ENCODE measurements at regions not wholly inside any gene's neighbourhood (a gene's known extent, or its start where the extent isn't known, plus 50 kb on each side); places are given as distances from the start of the nearest gene placed in this dataset.
A peak's percentile ranks its signal among the peaks of the same experiment; 100 is the strongest.

DNA sequence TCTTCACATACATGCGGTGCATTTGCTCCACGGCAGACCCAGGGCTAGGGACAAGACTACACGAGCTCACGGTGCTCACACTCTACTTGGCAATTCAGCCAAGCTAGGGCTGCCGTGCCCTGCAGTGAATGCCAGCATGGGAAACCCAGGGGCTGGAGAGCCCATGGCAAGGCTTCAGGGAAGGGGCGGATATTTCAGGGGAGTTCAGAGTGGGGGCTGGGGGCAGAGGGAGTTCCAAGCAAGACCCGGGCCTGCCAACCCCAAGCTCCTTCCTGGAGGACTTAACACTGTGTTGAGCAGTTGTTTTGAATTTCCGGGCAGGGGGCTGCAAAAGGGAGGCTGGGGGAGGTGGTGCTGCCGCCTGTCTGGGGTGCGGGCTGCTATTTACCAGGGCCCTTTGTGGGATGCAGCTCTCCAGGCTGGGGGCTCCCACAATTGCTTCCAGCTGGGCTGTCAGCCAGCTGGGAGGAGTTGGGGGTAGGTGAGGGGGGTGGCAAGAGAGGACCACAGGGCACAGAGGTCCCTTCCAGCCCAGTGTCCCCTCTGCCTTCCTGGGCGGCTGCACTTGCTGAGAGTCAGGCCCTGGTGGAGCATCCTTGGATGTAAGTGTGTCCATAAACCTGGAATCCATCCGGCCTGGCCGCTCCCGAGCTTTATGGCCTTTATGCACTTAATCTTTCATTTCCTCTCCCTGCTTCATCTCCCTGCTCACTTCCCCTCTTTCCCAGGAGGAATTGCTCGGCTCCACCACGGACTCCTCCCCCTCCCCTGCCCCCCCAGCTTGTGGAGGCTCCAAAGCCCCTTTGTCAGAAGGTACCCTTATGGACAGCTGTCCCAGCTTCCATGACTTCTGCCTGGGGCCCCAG is 55.8 kb upstream of the SSBP3 start:
- no peak for ATAC-seq (ENCODE audit: insufficient read depth, low read depth)
- Histone ChIP-seq H3K9me3 (ENCODE audit: insufficient read depth, low read length, severe bottlenecking) (no peaks in the 10 kb centered on the region), H3K27me3 (ENCODE audit: insufficient read depth, low read length, poor library complexity) (no peaks in the 10 kb centered on the region)

DNA sequence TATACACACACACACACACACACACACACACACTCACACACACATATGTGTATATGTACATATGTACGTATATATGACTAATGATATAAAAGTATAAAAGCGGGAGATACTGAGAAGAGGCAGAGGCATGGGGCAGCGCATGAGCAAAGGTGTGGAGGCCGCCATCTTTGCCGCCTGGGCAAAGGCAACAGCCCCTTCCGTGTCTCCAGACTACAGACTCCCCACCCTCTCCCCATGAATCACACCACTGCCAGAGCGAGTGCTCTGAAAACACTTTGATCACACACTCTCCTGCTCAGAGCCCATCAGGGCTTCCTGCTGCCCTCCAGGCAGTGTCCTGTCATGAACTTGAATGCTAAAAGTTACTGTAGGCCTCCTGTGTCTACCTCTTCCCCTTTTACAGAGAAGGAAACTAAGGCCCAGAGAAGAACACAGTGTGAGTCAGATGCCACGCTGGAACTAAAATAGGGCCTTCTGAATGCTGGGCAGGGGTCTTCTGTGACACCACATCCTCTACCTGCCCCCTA is 54.7 kb upstream of the SSBP3 start:
- Histone ChIP-seq H3K27ac (ENCODE audit: low read length) (no peak overlapping the region), H3K9me3 (ENCODE audit: insufficient read depth, low read length, severe bottlenecking) (no peaks in the 10 kb centered on the region), H3K27me3 (ENCODE audit: insufficient read depth, low read length, poor library complexity) (no peaks in the 10 kb centered on the region), H3K79me2 (ENCODE audit: insufficient read depth, low read length) (no peaks in the 10 kb centered on the region), H3K36me3 (ENCODE audit: insufficient read depth, low read length) (no peaks in the 10 kb centered on the region), H3K4me3 (ENCODE audit: low read depth in 1 of 2, low read length in 2 of 2) (no peak overlapping the region), H3K9ac (ENCODE audit: low read depth, low read length) (no peak overlapping the region), H3K4me2 (ENCODE audit: insufficient read depth, low read length) (no peak overlapping the region), H4K20me1 (ENCODE audit: insufficient read depth, low read length) (no peaks in the 10 kb centered on the region), H3K4me1 (ENCODE audit: insufficient read depth, low read length) (peaks cover 23% of the 10 kb centered on the region), H2AFZ (ENCODE audit: low read depth, low read length) (no peak overlapping the region)
- ATAC-seq (ENCODE audit: insufficient read depth, low read depth) = no peak
- TF ChIP-seq, protein P1, sequence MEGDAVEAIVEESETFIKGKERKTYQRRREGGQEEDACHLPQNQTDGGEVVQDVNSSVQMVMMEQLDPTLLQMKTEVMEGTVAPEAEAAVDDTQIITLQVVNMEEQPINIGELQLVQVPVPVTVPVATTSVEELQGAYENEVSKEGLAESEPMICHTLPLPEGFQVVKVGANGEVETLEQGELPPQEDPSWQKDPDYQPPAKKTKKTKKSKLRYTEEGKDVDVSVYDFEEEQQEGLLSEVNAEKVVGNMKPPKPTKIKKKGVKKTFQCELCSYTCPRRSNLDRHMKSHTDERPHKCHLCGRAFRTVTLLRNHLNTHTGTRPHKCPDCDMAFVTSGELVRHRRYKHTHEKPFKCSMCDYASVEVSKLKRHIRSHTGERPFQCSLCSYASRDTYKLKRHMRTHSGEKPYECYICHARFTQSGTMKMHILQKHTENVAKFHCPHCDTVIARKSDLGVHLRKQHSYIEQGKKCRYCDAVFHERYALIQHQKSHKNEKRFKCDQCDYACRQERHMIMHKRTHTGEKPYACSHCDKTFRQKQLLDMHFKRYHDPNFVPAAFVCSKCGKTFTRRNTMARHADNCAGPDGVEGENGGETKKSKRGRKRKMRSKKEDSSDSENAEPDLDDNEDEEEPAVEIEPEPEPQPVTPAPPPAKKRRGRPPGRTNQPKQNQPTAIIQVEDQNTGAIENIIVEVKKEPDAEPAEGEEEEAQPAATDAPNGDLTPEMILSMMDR (IDR thresholded peaks at IDR 0.05; ENCODE audit: borderline replicate concordance, extremely low read depth, low read length, poor library complexity, severe bottlenecking) = no peak
- no peak for TF ChIP-seq EZH2 (IDR thresholded peaks at IDR 0.05; ENCODE audit: borderline replicate concordance, low read depth, low read length, severe bottlenecking)
- no peak for DNase-seq

More for the DNA sequence above, 55.8 kb upstream of the SSBP3 start:
- no peak overlapping the region for H3K4me3 ChIP-seq (ENCODE audit: low read depth in 1 of 2, low read length in 2 of 2)
- H3K4me1 ChIP-seq (ENCODE audit: insufficient read depth, low read length) = peaks cover 23% of the 10 kb centered on the region
- H3K4me2 ChIP-seq (ENCODE audit: insufficient read depth, low read length) = no peak overlapping the region
- H3K79me2 ChIP-seq (ENCODE audit: insufficient read depth, low read length) = no peaks in the 10 kb centered on the region
- DNase-seq = no peak
- H3K36me3 ChIP-seq (ENCODE audit: insufficient read depth, low read length) = no peaks in the 10 kb centered on the region
- no peaks in the 10 kb centered on the region for H4K20me1 ChIP-seq (ENCODE audit: insufficient read depth, low read length)
- H3K27ac ChIP-seq (ENCODE audit: low read length) = no peak overlapping the region
- TF ChIP-seq EZH2 (IDR thresholded peaks at IDR 0.05; ENCODE audit: borderline replicate concordance, low read depth, low read length, severe bottlenecking) = no peak
- TF ChIP-seq, protein P1 (IDR thresholded peaks at IDR 0.05; ENCODE audit: borderline replicate concordance, extremely low read depth, low read length, poor library complexity, severe bottlenecking) = no peak
- H2AFZ ChIP-seq (ENCODE audit: low read depth, low read length) = no peak overlapping the region
- no peak overlapping the region for H3K9ac ChIP-seq (ENCODE audit: low read depth, low read length)

DNA sequence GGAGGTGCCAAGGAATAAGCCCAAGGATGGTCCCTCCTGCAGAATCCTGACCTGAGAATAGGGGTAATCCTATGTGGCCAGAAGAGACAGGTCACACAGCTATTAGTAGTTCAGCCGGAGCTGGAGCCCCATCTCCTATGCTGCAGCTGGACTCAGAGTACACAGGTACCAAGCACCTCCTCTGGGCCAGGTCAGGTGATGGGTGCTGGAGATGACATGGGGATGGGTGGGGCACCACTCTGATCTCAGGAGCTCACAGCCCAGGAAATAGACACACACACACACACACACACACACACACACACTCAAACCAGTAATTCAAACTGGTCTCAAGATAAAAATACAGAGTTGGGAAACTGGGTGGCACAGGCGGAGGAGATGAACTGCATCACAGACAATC is 54.2 kb upstream of the SSBP3 start:
- TF ChIP-seq, protein P1 (IDR thresholded peaks at IDR 0.05; ENCODE audit: borderline replicate concordance, extremely low read depth, low read length, poor library complexity, severe bottlenecking) = no peak
- TF ChIP-seq EZH2 (IDR thresholded peaks at IDR 0.05; ENCODE audit: borderline replicate concordance, low read depth, low read length, severe bottlenecking) = no peak
- H4K20me1 ChIP-seq (ENCODE audit: insufficient read depth, low read length) = no peaks in the 10 kb centered on the region
- DNase-seq (no peak), ATAC-seq (ENCODE audit: insufficient read depth, low read depth) (no peak)
- H3K4me3 ChIP-seq (ENCODE audit: low read depth in 1 of 2, low read length in 2 of 2) = no peak overlapping the region
- H3K27me3 ChIP-seq (ENCODE audit: insufficient read depth, low read length, poor library complexity) = no peaks in the 10 kb centered on the region
- H3K4me1 ChIP-seq (ENCODE audit: insufficient read depth, low read length) = peaks cover 23% of the 10 kb centered on the region
- no peaks in the 10 kb centered on the region for H3K79me2 ChIP-seq (ENCODE audit: insufficient read depth, low read length)
- H2AFZ ChIP-seq (ENCODE audit: low read depth, low read length) = no peak overlapping the region
- H3K9me3 ChIP-seq (ENCODE audit: insufficient read depth, low read length, severe bottlenecking) = no peaks in the 10 kb centered on the region
- H3K4me2 ChIP-seq (ENCODE audit: insufficient read depth, low read length) = peak overlapping the region; percentile 45; the same call in 1 of the 2 replicates
- no peak overlapping the region for H3K27ac ChIP-seq (ENCODE audit: low read length)
- H3K9ac ChIP-seq (ENCODE audit: low read depth, low read length) = no peak overlapping the region
- H3K36me3 ChIP-seq (ENCODE audit: insufficient read depth, low read length) = no peaks in the 10 kb centered on the region
